Fibroblast of gingiva (primary cell): ENCODE measurements at regions not wholly inside any gene's neighbourhood (a gene's known extent, or its start where the extent isn't known, plus 50 kb on each side); places are given as distances from the start of the nearest gene placed in this dataset.
"Not testable (repeated sequence)": the region's sequence is repeated elsewhere in the genome, so short reads cannot be mapped to it uniquely, and the experiment has no call there.

Experiments
- DNase-seq: peaks from one replicate; pipeline ENCODE4 v3.0.0-alpha.2; 2011; ENCODE audit warnings: low read depth

GRCh38 chr4:110424144-110424543 is 51.8 kb upstream of the ENPEP start:
- no peak for DNase-seq

DNA sequence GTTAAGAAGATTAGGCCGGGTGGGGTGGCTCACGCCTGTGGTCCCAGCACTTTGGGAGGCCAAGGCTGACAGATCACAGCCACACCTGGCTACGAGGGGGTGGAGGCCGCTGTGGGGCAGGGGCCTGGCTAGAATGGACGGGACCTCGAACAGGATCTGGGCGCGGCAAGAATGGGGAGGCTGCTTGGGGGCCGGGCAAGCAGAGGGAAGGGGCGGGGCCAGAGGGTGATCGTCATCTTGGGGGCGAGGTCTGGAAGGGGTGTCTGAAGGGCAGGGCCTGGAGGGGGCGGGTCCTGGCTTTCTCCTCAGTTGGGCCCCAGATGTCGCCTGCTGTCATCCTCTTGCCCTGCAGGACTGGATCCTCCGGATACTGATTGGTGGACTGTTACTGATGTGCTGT is 57.3 kb upstream of the ENPEP start:
- DNase-seq = no peak

DNA sequence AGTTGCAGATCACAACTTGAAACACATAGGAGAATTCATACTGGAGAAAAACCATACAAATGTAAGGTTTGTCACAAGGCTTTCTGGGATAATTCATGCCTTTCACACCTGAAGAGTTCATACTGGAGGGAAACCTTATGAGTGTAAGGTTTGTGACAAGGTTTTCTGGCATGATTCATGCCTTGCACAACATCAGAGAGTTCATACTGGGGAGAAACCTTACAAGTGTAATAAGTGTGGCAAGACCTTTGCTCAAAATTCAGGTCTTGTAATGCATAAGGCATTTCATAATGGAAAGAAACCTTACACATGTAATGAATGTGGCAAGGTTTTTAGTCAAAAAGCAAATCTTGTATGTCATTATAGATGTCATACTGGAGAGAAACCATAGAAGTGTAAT is 58.8 kb upstream of the ENPEP start:
- no peak for DNase-seq

- DNase-seq = no peak
Measured at GRCh38 chr4:110415478-110415877, 60.5 kb upstream of the ENPEP start.

DNA sequence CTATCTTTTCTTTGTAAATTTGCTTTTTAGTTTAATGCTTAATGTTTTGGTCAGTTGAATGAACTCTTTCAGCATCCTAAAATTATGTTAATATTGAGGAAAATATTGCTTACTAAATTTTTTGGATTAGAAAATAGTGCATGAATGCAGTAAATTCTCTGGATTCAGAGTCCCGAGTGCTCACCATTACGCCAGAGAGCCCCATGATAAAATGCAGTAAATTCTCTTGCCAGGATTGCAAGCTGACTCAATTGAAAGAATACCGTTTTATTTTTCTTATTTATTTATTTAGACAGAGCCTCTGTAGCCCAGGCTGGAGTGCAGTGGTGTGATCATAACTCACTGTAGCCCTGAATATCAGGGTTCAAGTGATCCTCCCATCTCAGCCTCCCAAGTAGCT is 60.9 kb upstream of the ENPEP start:
- no peak for DNase-seq

DNA sequence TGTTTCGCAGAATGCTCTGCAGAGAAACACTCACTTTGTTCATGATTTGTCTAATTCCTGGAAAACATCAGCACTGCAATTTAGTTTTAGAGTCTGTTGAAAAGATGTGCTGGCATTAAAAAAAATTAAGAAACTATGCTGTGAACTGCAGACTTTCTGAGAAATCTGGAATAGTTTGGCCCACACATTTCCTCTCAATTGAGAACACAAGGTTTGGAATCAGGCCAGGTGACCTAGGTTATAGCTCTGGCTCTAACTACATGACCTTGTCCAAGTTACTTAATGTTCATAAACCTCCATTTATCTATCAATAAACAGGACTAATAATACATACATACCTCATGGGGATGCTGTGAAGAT is 61.4 kb upstream of the ENPEP start:
- DNase-seq = no peak

DNA sequence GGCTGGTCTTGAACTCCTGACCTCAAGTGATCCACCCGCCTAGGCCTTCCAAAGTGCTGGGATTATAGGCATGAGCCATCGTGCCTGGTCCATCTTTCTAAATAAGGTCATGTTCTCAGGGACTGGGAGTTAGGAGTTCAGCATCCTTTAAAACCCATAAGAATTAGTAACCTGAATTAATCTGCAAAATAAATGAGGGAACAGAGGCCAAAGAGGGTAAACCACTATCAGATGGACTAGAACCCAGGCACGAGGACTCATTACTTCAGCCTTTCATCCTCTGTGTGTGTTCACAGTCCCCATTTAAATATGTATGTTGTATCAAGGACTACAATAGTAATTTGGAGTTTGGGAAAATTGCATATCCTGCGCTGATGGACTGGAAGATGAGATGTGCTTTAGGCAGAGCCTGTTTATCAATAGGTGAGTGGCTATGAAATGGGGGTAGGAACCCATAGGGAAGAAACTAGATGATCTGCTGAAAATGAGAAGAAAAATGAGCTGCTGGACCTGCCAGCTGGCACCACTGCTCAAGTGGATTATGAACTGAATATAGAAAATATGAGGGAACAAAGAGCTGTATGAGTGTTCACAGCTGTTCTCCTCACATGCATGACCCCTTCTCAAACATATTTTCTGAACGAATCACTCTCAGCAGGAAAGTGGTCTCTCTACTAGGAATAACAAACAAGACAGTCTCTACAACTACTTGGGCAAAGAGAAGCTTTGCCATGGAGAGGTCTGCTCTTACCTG is 62.0 kb upstream of the ENPEP start:
- not testable (repeated sequence) for DNase-seq

- no peak for DNase-seq
Measured at GRCh38 chr4:110412354-110413065, 63.4 kb upstream of the ENPEP start.

DNA sequence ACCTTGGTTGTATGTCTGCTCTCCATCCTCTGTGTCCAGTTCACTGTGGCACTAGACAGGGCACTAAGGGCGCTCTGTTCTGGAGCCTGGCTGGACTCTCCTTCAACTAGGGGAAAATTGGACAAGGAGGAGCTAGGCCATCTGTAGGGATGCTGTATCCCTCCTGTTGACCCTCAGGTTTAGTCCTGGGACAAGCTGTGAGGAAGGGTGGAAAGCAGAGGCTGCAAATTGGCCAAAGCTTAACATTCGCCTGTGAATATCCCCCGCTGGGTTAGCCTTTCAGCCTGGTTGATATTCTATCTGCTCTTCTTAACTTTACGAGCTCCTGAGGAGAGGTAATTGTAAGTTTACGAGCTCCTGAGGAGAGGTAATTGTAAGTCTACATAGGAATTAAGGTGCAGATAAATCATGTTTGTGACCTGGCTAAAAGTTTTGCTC is 64.4 kb upstream of the ENPEP start:
- no peak for DNase-seq

DNA sequence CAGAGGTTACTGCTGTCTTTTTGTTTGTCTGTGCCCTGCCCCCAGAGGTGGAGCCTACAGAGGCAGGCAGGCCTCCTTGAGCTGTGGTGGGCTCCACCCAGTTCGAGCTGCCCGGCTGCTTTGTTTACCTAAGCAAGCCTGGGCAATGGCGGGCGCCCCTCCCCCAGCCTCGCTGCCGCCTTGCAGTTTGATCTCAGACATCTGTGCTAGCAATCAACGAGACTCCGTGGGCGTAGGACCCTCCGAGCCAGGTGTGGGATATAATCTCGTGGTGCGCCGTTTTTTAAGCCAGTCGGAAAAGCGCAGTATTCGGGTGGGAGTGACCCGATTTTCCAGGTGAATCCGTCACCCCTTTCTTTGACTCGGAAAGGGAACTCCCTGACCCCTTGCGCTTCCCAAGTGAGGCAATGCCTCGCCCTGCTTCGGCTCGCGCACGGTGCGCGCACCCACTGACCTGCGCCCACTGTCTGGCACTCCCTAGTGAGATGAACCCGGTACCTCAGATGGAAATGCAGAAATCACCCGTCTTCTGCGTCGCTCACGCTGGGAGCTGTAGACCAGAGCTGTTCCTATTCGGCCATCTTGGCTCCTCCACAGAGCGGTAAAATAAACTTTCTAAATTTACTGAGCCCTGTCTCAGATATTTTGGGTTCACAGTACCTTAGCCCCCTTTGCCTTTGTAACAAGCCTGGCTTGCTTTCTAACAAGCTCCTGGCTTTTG is 64.9 kb upstream of the ENPEP start:
- not testable (repeated sequence) for DNase-seq

DNA sequence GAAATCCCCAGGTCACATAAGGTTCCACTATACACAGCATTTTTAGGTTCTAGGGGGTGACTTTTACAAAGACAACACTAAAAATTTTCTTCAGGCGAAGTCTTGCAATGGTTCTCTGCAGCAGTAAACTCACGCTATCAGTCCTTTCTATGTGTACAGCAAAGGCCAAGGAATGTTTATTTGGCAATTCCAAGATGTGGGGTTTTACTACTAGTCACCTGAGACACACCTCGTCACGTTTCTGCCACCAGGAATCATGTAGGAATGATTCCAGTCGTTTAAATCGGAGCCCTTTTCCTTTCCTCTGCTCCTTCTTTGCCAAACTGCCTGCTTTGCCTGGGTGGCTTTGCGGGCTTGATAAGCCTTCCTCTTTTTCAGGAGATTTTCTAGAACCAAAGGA is 75.9 kb upstream of the ENPEP start:
- DNase-seq = no peak

DNA sequence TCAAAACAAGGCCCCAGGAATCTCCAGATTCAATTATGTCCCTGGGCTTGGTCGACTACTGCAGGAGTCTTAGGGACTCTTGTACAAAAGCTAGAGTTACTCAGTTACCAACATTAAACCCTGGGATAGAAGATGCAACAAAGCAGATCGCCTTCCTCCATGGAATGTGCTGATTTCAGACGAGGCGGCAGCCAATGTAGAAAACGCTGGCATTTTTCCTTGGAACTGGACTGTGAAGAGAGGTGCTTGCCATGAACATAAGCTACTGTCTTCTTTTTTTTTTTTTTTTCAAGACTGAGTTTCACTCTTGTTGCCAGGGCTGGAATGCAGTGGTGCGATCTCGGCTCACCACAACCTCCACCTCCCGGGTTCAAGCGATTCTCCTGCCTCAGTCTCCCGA is 76.9 kb upstream of the ENPEP start:
- DNase-seq = not testable (repeated sequence)

GRCh38 chr4:110396963-110397362 is 79.0 kb upstream of the ENPEP start:
- DNase-seq = no peak

DNA sequence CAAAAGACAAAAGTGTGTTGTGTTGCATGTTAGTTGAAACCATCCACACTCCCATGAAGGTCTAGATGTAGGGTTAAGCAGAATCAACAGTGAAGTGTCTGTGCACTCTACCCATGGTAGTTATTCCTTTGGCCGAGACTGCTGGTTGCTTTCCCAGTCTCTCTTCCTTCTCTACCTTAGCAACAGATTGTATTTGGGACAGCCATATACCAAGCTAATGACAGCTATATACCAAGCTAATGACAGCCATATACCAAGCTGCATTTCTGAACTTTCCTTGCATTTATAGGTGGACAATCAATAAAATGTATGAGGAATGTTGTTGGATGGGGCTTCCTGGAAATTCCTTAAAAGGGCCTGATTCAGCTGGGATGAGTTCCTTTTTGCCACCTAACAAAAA is 80.5 kb upstream of the ENPEP start:
- no peak for DNase-seq

DNA sequence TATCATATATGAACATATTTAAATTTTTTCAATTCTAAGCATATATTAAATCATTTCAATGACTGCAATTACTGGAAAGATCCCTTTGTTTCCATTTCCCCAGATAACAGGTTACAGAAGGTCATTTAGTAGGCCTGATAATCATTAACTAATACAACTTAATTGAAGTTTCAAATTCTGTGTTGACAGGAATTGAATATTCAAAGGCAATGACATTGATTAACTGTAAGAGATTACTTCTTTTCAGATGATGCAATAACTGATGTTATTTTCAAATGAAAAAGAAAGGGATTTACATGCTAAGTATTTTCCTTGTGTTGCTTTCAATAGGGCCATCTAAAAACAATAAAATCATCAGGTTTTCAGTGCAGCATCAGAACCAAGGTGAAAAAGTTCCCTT is 81.1 kb upstream of the ENPEP start:
- no peak for DNase-seq

DNA sequence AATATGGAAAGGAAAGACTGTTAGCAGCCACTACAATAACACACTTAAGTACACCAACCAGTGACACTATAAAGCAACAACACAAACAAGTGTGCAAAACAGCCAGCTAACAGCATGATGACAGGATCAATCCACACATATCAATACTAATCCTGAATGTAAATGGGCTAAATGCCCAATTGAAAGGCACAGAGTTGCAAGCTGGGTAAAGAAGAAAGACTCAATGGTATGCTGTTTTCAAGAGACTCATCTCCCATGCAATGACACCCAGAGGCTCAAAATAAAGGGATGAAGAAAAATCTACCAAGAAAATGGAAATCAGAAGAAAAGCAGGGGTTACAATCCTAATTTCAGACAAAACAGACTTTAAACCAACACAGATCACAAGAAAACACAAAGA is 94.2 kb upstream of the ENPEP start:
- DNase-seq = no peak

DNA sequence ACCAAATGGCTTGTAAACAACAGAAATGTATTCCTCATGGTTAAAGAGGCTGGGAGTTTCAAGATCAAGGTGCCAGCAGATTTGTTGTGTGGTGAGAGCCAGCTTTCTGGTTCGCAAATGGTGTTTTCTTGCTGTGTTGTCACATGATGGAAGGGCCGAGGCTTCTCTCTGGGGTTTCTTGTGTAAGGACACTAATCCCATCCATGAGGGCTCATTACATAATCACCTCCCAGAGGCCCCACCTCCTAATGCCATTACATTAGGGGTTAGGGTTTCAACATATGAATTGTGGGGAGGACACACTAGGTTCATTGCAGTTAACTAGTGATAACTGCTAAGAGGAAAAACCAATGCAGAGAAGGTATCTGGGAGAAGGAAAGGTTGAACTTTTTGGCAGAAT is 103.5 kb upstream of the ENPEP start:
- DNase-seq = no peak

DNA sequence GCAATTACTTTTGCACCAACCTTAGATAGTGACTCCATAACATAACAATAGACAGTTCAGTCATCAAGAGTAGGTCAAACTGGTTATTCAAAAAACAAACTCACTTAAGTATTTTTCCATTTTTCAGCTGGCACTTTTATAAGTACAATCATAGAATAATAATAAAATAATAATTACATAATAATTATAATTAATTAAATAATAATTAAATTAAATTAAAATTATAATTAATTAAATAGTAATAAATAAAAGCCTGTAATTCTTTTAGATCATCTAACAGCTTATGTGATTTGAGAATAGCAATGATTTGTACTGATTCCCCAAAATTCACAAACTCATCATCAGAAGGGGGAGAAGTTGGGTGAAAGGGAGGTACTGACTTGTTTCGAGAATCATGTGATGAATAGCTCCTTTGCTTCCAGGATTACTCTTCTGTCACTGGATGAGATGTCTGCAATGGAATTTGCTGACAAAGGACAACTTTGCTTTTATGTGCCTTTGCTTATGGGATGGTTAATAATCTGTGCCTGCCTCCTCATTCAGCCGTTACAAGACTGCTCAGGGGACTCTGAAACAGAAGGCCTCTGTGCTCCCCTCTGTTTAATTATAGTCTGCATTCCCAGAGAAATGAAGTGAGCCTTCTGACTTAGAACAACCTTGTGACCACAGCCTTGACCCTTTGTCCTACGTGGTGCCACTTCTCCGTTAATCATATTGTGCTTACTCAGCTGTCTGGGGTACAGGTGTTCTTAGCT is 104.8 kb upstream of the ENPEP start:
- no peak for DNase-seq

DNA sequence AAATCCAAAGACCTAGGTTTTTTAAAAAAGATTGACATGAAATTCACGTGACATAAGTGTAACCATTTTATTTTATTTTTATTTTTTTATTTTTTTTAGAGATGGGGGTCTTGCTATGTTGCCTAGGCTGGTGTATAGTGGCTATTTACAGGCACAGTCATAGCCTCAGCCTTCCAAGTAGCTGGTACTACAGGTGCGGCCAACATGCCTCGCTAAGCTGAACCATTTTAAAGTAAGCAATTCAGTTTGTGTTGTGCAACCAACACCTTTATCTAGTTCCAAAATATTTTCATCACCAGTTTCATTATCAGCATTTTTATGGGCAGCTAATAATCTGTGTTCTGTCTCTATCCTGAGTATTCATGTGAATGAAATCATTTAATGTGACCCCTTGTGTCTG is 107.5 kb upstream of the ENPEP start:
- no peak for DNase-seq

DNA sequence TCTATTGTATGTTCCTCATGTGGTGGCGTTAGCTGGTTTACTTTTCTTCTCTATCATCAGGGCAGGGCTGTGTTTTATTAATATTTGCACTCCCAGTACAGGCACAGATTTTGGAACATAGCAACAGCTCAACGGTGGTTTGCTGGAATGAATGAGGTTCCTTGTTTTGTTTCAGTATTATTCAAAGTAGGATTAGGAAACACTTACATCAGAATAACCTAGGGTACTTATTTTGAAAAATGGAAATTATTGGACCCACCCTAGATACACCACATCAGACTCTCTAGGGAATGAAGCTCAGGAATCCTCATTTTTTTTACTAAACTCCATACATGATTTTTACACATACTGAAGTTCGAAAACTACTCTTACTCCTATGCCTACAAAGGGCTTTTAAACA is 108.8 kb upstream of the ENPEP start:
- no peak for DNase-seq

- no peak for DNase-seq
Measured at GRCh38 chr4:110365761-110366160, 110.2 kb upstream of the ENPEP start.

GRCh38 chr4:110364911-110365520 is 110.9 kb upstream of the ENPEP start:
- peak; percentile 49 for DNase-seq
